ENCODE measurements at regions not wholly inside any gene's neighbourhood (a gene's known extent, or its start where the extent isn't known, plus 50 kb on each side); places are given as distances from the start of the nearest gene placed in this dataset.
A peak's percentile ranks its signal among the peaks of the same experiment; 100 is the strongest.

GRCh38 chr9:129321286-129322021, 143.4 kb upstream of the IER5L start:
- no peak for DNase-seq

- peak; percentile 58 for DNase-seq
Observed at GRCh38 chr9:129320575-129321285, 142.7 kb upstream of the IER5L start.

GRCh38 chr9:129319938-129320481, 141.9 kb upstream of the IER5L start:
- no peak for DNase-seq

- no peak for DNase-seq
Observed at GRCh38 chr9:129319076-129319937, 141.2 kb upstream of the IER5L start.

GRCh38 chr9:129318121-129319075, 140.3 kb upstream of the IER5L start:
- DNase-seq: no peak

- peak; percentile 21 for DNase-seq
Observed at GRCh38 chr9:129317179-129318011, 139.3 kb upstream of the IER5L start.

- no peak for DNase-seq
Observed at GRCh38 chr9:129316281-129317030, 138.4 kb upstream of the IER5L start.

- DNase-seq: no peak
Observed at GRCh38 chr9:129313331-129313955, 135.4 kb upstream of the IER5L start.

GRCh38 chr9:129312251-129313122, 134.4 kb upstream of the IER5L start:
- no peak for DNase-seq

GRCh38 chr9:129311643-129312042, 133.6 kb upstream of the IER5L start:
- no peak for DNase-seq

GRCh38 chr9:129310666-129311350, 132.7 kb upstream of the IER5L start:
- DNase-seq: no peak

- no peak for DNase-seq
Observed at GRCh38 chr9:129309906-129310305, 131.8 kb upstream of the IER5L start.

GRCh38 chr9:129309041-129309430, 131.0 kb upstream of the IER5L start:
- no peak for DNase-seq

- no peak for DNase-seq
Observed at GRCh38 chr9:129307227-129307970, 129.3 kb upstream of the IER5L start.

- DNase-seq: no peak
Observed at GRCh38 chr9:129306318-129306973, 128.4 kb upstream of the IER5L start.

GRCh38 chr9:129305246-129305645, 127.2 kb upstream of the IER5L start:
- no peak for DNase-seq

GRCh38 chr9:129301941-129302340, 123.9 kb upstream of the IER5L start:
- no peak for DNase-seq

Measured in activated CD4-positive, alpha-beta T cell treated with anti-CD3 and anti-CD28 coated beads, Interleukin-2, amount 50 U/mL, for 16 hours (primary cell).